Skeletal muscle cell (primary cell): ENCODE measurements at regions not wholly inside any gene's neighbourhood (a gene's known extent, or its start where the extent isn't known, plus 50 kb on each side); places are given as distances from the start of the nearest gene placed in this dataset.
A peak's percentile ranks its signal among the peaks of the same experiment; 100 is the strongest.

Experiments
- DNase-seq: peaks from one replicate; pipeline ENCODE4 v3.0.0-alpha.2; 2010; ENCODE audit warnings: low read depth
- H3K4me3 ChIP-seq: 2 replicates; pipeline ENCODE4 v1.5.1; 2011; ENCODE audit warnings: low read depth, mild to moderate bottlenecking, control low read depth, low read length, moderate library complexity

DNA sequence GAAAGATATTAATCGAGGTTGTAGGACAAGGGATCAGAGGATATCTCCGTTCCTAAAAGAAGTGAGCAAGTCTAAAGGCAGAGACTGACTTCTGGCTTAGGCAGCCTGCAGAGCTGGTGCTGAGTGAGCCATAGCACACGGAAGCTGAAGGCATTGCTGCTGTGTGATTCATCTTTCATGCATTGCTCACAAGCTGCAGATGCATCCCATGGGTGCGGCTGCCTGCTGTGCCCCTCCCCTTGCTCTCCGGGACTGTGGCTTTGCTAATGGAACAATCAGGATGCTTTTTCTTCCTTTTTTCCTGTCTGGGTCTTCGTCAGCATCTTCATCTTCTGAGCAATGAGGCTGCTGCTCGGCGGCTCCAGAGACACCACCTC, 341.4 kb downstream of the DIRAS2 start:
- H3K4me3 ChIP-seq: no peak overlapping the region
- peak; percentile 89 for DNase-seq

DNA sequence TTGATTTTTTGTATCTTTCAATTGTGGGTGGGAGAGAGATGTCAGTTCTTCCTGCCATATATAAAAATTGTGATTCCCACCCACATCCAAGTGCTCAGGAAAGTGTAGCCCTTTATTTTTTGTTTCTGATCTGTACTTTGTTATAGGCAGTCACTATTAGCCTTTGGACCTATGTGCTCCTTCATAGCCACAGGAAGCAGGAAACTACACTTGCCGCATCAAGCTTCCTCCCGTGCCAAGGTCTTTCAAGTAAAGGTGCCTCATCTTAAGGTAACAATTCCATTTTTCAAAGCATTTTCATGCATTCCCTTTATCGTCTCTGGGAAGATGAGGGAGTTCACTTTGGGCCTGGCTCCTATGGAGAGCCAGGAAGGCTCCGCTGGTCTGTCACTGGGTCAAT, 339.0 kb downstream of the DIRAS2 start:
- H3K4me3 ChIP-seq: no peak overlapping the region
- no peak for DNase-seq

DNA sequence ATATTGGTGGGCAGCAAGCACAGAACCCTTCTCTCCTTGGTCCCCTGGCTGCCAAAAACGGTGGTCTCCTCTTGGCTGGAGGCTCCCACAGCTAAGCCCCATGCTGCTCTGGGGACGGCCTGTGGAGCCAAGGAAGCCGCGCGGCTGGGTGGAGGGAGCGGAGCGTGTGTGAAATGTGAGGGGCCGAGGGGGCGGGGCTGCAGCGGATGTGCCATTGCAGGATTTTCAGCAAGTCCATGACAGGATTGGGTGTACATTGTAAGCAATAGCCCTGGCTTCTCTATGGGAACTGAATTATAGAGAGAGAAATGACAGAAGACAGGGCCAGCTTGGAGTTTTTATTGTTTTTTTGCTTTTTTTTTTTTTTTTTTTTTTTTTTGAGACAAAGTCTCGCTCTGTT, 336.5 kb downstream of the DIRAS2 start:
- no peak for DNase-seq
- H3K4me3 ChIP-seq: no peak overlapping the region

DNA sequence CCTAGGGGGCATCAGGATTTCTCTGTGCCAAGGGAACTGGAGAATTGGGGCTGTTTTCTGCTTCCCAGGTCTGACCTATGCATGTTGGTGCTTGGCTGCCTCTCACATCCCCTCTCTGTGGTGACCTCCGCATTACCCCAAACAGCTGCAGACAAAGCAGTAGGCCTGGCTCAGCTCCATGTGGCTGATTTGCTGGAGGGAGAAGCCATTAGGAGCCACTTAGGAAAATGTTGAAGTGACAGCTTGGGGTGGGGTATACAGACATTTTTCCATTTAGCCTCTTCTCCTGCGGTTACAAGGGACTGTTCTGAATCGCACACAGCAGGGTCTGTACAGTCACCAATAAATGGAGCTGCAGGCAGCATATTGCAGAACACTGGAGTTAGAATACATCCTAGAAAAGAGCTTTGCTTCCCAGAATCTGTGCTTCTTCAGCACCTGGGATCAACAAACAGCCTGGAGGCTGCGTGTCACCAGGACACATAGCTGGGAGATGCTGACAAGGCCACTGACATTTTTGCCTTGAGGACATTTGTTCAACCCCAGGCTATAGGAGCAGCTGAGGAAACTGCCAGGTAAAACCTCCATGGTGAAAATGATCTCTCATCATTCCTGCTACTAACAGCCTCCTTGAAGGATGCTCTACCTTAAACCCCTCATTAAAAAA, 335.3 kb downstream of the DIRAS2 start:
- no peak overlapping the region for H3K4me3 ChIP-seq
- peak; percentile 25 for DNase-seq

DNA sequence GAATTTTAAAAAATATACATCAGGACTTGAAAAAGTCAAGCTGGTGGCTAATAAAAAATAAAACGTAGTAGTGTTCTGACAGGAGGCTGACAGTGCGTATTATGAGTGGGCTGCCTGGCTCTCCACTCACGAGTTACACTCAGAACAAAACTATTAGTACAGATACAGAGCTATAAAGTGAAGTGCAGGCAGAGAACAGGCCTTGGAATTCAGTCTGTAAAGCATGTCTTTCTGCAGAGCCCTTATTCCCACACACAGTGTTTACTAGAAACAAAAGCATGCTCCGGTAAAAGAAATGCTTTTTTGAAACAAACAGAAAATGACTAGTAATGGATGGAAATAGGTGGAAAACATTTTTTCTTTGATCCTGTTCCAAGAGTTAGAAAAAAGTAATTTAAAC, 334.7 kb downstream of the DIRAS2 start:
- no peak overlapping the region for H3K4me3 ChIP-seq
- no peak for DNase-seq

DNA sequence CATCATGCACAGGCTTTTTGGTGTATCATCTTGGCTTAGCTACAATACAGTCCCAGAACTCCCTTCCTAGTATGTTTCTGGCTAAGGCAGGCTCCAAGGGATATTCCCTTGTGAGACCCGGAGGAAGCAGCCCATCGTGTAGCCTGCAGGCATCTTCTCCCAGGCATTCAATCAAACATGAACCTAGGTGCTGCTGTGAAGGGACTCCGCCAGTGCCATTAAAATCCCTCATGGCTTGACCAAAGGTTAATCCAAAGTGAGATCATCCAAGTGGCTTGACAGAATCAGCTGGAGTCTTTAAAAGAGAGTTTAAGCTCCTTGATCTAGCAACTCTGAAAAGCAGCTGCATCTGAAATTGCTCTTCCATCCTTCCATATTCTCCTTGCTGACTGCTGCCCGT, 333.9 kb downstream of the DIRAS2 start:
- H3K4me3 ChIP-seq: no peak overlapping the region
- no peak for DNase-seq

DNA sequence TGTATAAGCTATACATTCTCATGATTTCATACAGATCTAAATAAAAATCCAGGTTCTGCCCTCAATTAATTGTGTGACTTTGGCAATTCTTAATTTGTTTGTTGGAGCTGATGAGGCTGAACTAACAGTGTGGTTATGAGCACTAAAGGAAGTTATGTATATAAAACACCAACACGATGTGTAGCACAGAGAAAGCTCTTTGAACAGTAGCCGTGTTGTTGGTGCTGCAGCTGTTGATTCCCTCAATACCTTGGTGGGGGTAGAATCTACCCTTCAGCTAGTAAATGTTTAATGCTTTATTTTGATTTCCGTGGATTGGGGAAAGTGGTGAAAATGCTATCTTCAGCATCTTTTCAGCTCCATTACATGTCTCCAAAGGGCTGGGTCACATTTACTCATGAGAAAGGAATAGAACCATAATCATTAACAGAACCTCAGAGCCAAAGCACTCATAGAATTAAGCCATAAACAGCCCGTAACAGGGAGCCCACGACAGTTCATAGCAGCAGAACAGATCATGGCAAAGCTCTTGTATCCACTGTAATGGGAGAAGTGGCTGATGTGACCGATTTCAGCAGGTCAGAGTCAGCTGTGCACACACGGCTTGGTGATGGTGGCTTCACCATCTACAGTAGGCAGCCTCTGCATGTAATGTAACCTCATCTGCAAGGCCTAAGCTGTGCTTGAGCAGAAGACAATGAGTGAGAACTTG, 332.7 kb downstream of the DIRAS2 start:
- DNase-seq: no peak
- H3K4me3 ChIP-seq: no peak overlapping the region

DNA sequence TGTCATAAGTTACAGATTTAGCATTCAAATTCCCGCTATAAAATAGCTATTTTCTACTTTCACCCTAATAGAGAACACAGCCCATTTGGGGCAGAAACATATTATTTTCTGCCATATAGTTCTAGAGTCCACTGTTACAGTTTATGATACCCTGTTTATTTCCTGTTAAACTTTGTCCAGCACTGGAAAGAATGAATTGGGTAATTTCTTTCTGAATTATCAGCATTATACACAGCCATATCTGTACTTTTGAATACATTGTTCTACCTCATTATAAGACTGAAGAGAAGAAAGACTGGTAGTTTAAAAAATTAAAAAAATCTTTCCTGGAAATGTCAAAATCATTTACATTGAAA, 332.1 kb downstream of the DIRAS2 start:
- H3K4me3 ChIP-seq: no peak overlapping the region
- DNase-seq: no peak

DNA sequence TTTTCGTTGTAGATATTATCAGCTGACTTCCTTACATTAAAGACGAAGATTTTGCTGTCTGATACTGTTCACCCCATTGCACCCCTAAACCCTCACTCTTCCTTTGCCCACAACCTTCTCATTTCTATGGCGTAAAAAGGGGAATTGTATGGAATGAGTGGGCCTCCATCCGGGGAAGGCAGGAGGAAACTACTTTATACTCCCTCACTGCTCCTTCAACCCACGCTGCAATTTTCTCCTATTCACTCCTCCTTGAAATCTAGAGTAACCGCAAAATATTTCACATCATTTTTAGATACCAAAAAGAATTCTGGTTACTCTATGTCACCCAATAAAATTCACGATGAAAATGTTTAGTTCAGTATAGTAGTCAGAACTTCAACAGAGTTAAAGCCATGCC, 330.8 kb downstream of the DIRAS2 start:
- no peak for DNase-seq

DNA sequence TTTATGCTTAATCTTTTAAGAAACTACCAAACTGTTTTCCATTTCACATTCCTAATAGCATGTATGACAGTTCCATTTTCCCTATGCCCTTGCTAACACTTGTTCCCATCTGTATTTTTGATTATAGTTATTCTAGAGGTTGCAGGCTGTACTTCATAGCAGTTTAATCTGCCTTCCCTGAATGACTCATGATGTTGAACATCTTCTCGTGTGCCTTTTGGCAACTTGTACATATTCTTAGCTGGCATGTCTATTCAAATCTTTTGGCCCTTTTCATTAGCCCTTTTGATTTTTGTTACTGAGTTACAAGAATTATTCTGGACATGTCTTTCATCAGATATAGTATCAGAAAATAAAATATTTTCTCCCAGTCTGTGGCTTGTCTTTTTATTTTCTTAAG, 320.3 kb downstream of the DIRAS2 start:
- no peak overlapping the region for H3K4me3 ChIP-seq
- no peak for DNase-seq

More for the DNA sequence above, 330.8 kb downstream of the DIRAS2 start:
- no peak overlapping the region for H3K4me3 ChIP-seq

DNA sequence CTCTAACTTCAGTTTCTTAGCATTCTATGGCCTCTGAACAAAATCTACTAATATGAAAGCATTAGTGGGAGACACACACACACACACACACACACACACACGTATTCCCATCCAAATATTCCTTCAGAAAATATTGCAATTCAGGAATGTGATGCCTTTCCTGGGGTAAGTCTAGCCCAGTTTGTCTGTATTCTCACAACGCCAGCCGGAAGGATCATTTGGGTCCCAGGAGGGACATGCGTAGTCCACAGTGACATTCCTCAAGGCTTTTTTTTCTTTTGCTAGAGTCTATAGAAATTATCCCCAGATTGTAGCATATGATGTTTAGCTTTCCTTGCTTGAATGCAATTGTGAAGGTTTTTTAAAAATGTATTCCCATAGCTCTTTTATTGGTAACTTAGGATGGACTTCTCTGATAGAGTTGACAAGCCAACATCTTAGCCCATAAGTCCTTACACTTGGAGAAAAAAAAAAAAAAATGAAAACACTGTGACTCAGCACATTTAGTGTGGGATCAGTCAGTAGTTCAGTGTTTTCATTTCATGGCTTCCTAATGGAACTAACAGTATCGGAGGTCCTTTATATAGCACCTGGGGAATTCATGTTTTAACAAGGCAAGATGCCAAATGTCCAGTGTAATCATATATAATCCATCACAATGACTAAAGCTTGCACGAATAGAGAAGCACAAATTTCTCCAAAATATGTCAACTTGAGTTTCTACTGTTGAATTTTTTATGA, 316.5 kb downstream of the DIRAS2 start:
- peak; percentile 64 for DNase-seq
- H3K4me3 ChIP-seq: no peak overlapping the region

DNA sequence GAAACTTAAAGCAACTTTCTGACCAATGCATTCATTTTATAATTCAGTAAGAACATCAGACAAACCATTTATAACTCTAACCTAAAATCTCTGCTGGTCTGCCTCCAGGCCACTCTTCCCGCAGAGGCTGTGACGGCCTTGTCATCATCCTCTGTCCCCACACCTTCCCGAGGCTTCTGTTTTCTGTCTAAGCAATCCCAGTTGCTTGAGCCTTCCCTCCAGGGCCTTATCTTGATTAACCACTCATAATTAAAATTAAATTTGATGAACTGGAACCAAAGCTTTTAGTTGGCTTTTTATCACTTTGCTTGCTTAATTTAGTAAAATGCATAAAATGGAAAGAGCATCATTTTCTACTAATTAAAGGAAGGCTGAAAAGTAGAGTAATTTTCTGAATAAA, 312.4 kb downstream of the DIRAS2 start:
- no peak for DNase-seq
- H3K4me3 ChIP-seq: no peak overlapping the region

DNA sequence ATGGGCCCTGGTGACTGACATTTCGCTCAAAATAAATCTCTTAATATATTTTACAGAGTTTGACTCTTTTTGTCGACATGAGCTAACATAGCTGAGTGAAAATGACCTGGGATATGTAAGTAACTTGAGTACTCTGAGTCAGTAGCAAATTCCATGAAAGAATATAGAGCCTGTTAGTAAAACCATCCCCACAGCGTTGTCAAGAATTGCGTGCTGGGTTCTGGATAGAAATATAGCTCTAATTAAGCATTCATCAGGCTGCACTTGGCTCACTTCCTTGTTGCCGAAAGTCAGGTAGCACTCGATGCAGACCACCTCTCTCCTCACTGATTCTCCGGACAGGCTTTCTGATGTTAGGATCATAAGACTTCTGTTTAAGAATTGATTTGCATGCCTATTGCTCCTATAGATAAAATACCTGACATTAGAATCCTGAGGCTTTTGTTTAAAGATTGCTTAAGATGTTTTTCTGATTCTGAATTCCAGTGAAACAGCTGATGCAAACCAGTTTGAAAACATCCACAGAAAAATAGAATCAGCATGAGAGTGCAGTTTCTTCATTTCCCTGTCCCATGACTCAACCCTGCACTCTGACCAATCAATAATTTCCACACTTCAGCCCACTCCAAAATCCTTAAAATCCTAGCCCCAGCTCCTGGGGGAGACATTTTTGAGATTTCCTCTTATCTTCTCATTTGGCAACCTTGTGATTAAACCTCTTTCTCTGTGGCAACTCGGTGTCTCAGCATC, 310.6 kb downstream of the DIRAS2 start:
- peak; percentile 77 for DNase-seq
- peak overlapping the region; percentile 4 for H3K4me3 ChIP-seq

DNA sequence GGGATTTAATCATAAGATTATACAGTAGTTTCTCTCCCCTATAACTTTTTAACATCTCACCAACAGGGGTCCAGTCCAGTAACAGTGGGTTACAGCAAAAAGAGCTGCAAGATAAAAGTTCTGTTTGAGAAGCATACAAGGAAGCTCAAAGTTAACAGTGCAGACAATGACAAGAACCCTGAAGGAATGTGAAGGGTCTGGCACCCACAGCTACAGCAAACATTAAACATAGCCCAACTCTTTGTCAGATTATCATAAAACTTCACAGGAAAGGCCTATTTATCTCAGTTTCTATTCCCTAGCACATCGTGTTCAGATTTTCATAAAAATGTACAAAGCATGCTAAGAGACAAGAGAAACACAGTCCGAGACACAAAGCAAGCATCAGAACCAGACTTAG, 309.4 kb downstream of the DIRAS2 start:
- DNase-seq: no peak
- H3K4me3 ChIP-seq: no peak overlapping the region

DNA sequence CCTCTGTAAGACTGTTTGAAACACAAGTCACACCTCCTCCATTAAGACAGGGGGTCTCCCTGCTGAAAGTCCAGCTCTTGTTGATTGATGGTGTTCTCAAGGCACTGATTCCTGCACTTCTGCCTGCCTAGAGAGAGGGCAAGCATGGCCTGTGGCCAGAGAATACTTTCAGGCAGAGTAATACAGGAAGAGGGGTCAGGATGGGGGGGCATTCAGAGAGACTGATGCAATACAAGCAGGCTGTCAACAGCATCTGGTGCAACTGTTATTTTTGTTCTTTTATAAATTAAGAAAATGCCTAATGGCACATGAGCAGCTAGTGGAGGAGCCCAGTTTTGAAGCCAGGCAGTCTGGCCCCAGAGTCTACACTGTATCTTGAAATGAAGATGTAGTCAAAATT, 302.2 kb downstream of the DIRAS2 start:
- no peak overlapping the region for H3K4me3 ChIP-seq
- peak; percentile 73 for DNase-seq

DNA sequence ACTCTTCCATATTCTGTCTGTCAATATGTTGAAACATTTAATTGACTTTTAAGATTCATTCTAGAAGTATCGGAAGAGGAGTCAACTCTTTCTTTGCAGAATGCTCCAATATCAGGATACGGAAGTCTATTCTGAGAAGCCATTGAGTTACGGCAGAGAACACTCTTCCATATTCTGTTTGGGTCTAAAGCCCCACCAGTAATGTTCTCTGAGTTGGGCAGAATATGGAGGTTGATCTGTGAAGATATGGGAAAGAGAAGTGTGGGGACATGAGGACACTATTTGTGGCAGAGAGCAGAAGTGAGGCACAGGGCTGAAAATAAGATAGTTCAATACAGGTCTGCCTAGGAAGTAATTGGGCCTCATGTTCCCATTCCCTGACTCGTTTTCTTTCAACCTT, 300.0 kb downstream of the DIRAS2 start:
- H3K4me3 ChIP-seq: no peak overlapping the region
- DNase-seq: no peak

DNA sequence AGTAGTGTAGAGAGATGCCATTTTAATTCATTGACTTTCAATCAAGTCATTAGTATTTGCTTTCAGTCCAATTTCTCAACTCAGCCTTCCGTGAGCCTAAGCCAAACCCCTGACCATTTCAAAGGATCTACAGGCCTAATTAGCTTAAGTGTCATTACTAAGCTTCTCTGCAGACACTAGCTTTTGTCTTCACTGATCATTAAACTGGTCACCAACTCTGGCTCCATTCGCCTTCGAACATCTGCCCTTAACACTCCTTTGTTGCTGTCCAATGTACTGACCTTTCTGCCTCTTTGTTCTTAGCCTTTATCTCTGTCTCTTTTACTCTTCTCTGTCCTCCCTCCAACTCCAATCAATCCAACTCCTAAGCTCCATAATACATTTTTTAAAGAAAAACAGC, 299.3 kb downstream of the DIRAS2 start:
- no peak for DNase-seq

DNA sequence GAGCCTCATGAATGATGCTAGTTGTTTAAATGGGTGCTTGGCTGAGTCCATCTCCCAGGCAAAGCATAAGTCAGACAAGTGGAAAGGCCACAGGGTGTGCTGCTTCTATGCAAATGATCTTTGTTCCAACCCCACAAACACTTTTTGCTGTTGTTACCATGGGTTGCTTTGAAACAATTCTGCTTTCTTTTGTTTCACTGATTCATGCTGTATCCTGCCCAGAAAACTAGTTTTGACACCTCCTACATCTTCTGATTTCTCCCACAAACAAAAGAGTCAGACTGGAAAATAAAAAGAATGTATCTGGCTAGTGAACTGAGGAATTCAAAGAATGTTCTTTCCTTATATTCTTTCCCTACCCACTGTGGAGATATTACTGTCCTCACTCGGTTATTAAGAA, 298.6 kb downstream of the DIRAS2 start:
- DNase-seq: no peak

More for the DNA sequence above, 299.3 kb downstream of the DIRAS2 start:
- H3K4me3 ChIP-seq: no peak overlapping the region

DNA sequence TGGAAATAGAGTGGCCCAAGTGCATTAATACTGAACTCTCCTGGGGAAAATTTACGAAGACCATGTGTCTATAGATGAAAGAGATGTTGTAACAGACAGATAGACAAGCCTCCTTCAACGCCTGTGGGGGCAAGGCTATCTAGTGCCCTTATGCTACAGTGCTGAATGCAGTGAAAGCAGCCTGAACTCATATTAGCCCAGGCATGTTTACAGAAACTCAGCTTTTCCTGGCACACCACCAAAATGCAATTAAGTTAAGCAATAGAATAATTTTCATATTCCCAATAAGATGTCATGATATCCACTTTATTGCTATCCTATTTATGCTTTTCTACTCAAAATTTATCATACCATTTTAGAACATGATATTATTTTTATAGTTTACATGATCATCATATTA, 277.0 kb downstream of the DIRAS2 start:
- no peak overlapping the region for H3K4me3 ChIP-seq
- no peak for DNase-seq

More for the DNA sequence above, 298.6 kb downstream of the DIRAS2 start:
- no peak overlapping the region for H3K4me3 ChIP-seq

DNA sequence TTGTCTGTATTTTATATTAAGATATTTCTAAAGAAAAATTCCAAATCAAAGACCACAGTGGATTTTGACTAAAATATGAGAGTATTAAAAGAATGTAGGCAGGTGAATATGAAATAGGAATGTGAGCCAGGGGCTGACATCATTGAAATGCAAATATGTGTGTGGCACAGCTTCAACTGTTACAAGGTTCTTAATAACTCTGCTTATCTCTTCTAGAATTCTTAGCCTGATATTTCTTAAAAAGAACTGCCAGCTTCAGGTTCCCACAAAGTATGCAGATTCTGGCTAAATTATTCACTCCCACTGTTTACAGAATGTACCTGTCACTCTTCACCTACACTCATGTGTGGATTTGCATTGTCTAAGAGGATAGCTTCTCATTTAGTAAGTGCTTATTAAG, 274.4 kb downstream of the DIRAS2 start:
- H3K4me3 ChIP-seq: no peak overlapping the region
- DNase-seq: no peak
